MV-4-11 (cell line): ENCODE measurements at regions not wholly inside any gene's neighbourhood (a gene's known extent, or its start where the extent isn't known, plus 50 kb on each side); places are given as distances from the start of the nearest gene placed in this dataset.

Experiments
- DNase-seq: peaks from one replicate; lab custom pipeline; 2025; lab: John Stamatoyannopoulos, UW

- DNase-seq = no peak
These were observed 93.4 kb upstream of the EDNRB start for GRCh38 chr13:78012046-78012445.

GRCh38 chr13:78004821-78005220 is 86.2 kb upstream of the EDNRB start:
- no peak for DNase-seq

- DNase-seq = no peak
These were observed 81.1 kb upstream of the EDNRB start for GRCh38 chr13:77999746-78000145.

- DNase-seq = no peak
These were observed 75.5 kb upstream of the EDNRB start for GRCh38 chr13:77994166-77994565.

- no peak for DNase-seq
These were observed 72.4 kb upstream of the EDNRB start for GRCh38 chr13:77991003-77991402.

GRCh38 chr13:77989281-77989680 is 70.7 kb upstream of the EDNRB start:
- no peak for DNase-seq

GRCh38 chr13:77988355-77988754 is 69.7 kb upstream of the EDNRB start:
- no peak for DNase-seq

GRCh38 chr13:77986713-77987112 is 68.1 kb upstream of the EDNRB start:
- no peak for DNase-seq

GRCh38 chr13:77985866-77986636 is 67.4 kb upstream of the EDNRB start:
- DNase-seq = no peak

- no peak for DNase-seq
These were observed 62.8 kb upstream of the EDNRB start for GRCh38 chr13:77981281-77981881.

GRCh38 chr13:77980592-77980991 is 62.0 kb upstream of the EDNRB start:
- no peak for DNase-seq

- DNase-seq = no peak
These were observed 61.2 kb upstream of the EDNRB start for GRCh38 chr13:77979721-77980385.

- no peak for DNase-seq
These were observed 56.9 kb upstream of the EDNRB start for GRCh38 chr13:77975358-77976042.

- DNase-seq = no peak
These were observed 50.7 kb upstream of the EDNRB start for GRCh38 chr13:77969299-77969698.
